Naive thymus-derived CD4-positive, alpha-beta T cell (primary cell): ENCODE measurements at regions not wholly inside any gene's neighbourhood (a gene's known extent, or its start where the extent isn't known, plus 50 kb on each side); places are given as distances from the start of the nearest gene placed in this dataset.

ENCODE experiments used
- ATAC-seq: fragments of 150-1000 bp; cut with Tn5 transposase; 2 replicates; pipeline ENCODE4 v1.10.0; 2021; ENCODE audit warnings: mild to moderate bottlenecking, moderate library complexity
- CTCF ChIA-PET: fragments of 350-600 bp; sonication (Branson Sonifier 250); formaldehyde crosslinking; loops from one replicate; lab custom pipeline; 2021; ENCODE audit warnings: antibody characterized with exemption; lab: Charles Lee
- POLR2A ChIA-PET: fragments of 350-600 bp; sonication (Branson Sonifier 250); formaldehyde crosslinking; loops from one replicate; lab custom pipeline; 2021; ENCODE audit warnings: antibody characterized with exemption, inconsistent platforms; lab: Charles Lee
- DNase-seq, 9 donors: peaks; one replicate each; pipeline versions ENCODE4 v3.0.0 to v3.0.0-alpha.2; 2020 to 2022; ENCODE audit warnings: mixed read lengths in 1 of 9
- H3K27ac ChIP-seq: one replicate; pipeline ENCODE4 v1.7.0; 2013; ENCODE audit warnings: mild to moderate bottlenecking, low read depth, low read length, moderate library complexity
- H3K27me3 ChIP-seq, 2 donors: one replicate each; pipeline ENCODE4 v1.7.0; 2013; ENCODE audit warnings: low read length in 2 of 2, mild to moderate bottlenecking in 2 of 2, moderate library complexity in 2 of 2; ENCODE audit not compliant: control insufficient read depth in 2 of 2, insufficient read depth in 2 of 2
- H3K36me3 ChIP-seq, 3 experiments: 1 replicate in 2 of 3; 2 replicates in 1 of 3; pipeline ENCODE4 v1.7.0; 2013; ENCODE audit warnings: low read length in 3 of 3, mild to moderate bottlenecking in 3 of 3, moderate library complexity in 1 of 3; ENCODE audit not compliant: insufficient read depth in 3 of 3, control insufficient read depth in 2 of 3
- H3K4me1 ChIP-seq, 2 donors: one replicate each; pipeline ENCODE4 v1.7.0; 2013; ENCODE audit warnings: low read length in 2 of 2, mild to moderate bottlenecking in 2 of 2, moderate library complexity in 1 of 2; ENCODE audit not compliant: control insufficient read depth in 2 of 2, insufficient read depth in 2 of 2
- H3K4me3 ChIP-seq: 2 replicates; pipeline ENCODE4 v1.7.0; 2013; ENCODE audit warnings: mild to moderate bottlenecking, low read length
- H3K9me3 ChIP-seq, 3 experiments: 1 replicate in 2 of 3; 2 replicates in 1 of 3; pipeline ENCODE4 v1.7.0; 2013; ENCODE audit warnings: low read length in 3 of 3; ENCODE audit not compliant: control insufficient read depth in 2 of 3
- H3K27ac Mint-ChIP-seq, 9 donors: one replicate each; pipeline ENCODE4 v1.8.0; 2020 to 2022; ENCODE audit warnings: mixed read lengths in 9 of 9, mild to moderate bottlenecking in 8 of 9, moderate library complexity in 5 of 9, inconsistent platforms in 2 of 9
- H3K27me3 Mint-ChIP-seq, 5 donors: one replicate each; pipeline ENCODE4 v1.8.0; 2021 to 2022; ENCODE audit warnings: mixed read lengths in 5 of 5, mild to moderate bottlenecking in 1 of 5
- H3K36me3 Mint-ChIP-seq, 5 donors: one replicate each; pipeline ENCODE4 v1.8.0; 2020 to 2022; ENCODE audit warnings: mixed read lengths in 5 of 5, mild to moderate bottlenecking in 3 of 5, inconsistent platforms in 1 of 5
- H3K4me1 Mint-ChIP-seq, 7 donors: one replicate each; pipeline ENCODE4 v1.8.0; 2020 to 2022; ENCODE audit warnings: mixed read lengths in 7 of 7, mild to moderate bottlenecking in 3 of 7, inconsistent platforms in 1 of 7
- H3K4me3 Mint-ChIP-seq, 10 donors: one replicate each; pipeline ENCODE4 v1.8.0; 2020 to 2022; ENCODE audit warnings: mild to moderate bottlenecking in 10 of 10, mixed read lengths in 10 of 10, moderate library complexity in 6 of 10, inconsistent platforms in 2 of 10
- H3K9me3 Mint-ChIP-seq, 11 donors: one replicate each; pipeline ENCODE4 v1.8.0; 2020 to 2022; ENCODE audit warnings: mixed read lengths in 11 of 11, mild to moderate bottlenecking in 4 of 11, inconsistent platforms in 1 of 11, moderate library complexity in 1 of 11
- intact Hi-C, 2 donors: fragments of 100-400 bp; cut with micrococcal nuclease; formaldehyde crosslinking; loops; one replicate each; pipeline ENCODE4 v1.15.1; 2023

GRCh38 chr5:169512385-169512784, 71.2 kb upstream of the SPDL1 start:
- no peak for ATAC-seq
- no peaks in the 10 kb centered on the region for H3K27me3 ChIP-seq
- H3K4me1 ChIP-seq: no peaks in the 10 kb centered on the region
- ChIA-PET POLR2A (no interaction called here), CTCF (no interaction called here)
- intact Hi-C loops: no loop called here
- H3K27ac Mint-ChIP-seq: no peak overlapping the region
- no peak overlapping the region for H3K27ac ChIP-seq
- H3K27me3 Mint-ChIP-seq: peaks cover 0 to 17% (median 4%) of the 10 kb centered on the region in 5 donors
- H3K4me3 ChIP-seq: no peak overlapping the region
- H3K4me1 Mint-ChIP-seq: no peaks in the 10 kb centered on the region
- H3K36me3 ChIP-seq: no peaks in the 10 kb centered on the region
- no peak for DNase-seq
- no peaks in the 10 kb centered on the region for H3K9me3 ChIP-seq
- H3K36me3 Mint-ChIP-seq: no peaks in the 10 kb centered on the region
- H3K4me3 Mint-ChIP-seq: no peak overlapping the region
- peaks cover 0 to 5% (median 0%) of the 10 kb centered on the region in 11 donors for H3K9me3 Mint-ChIP-seq

GRCh38 chr5:169511708-169512107, 71.9 kb upstream of the SPDL1 start:
- no peaks in the 10 kb centered on the region for H3K9me3 ChIP-seq
- H3K27ac ChIP-seq: no peak overlapping the region
- ChIA-PET POLR2A (no interaction called here), CTCF (no interaction called here)
- H3K27me3 ChIP-seq: no peaks in the 10 kb centered on the region
- Mint-ChIP-seq H3K4me1 (no peaks in the 10 kb centered on the region), H3K9me3 (peaks cover 0 to 4% (median 0%) of the 10 kb centered on the region in 11 donors), H3K36me3 (no peaks in the 10 kb centered on the region), H3K27me3 (peaks cover 0 to 16% (median 4%) of the 10 kb centered on the region in 5 donors), H3K27ac (no peak overlapping the region), H3K4me3 (no peak overlapping the region)
- H3K4me1 ChIP-seq: no peaks in the 10 kb centered on the region
- ATAC-seq (no peak), DNase-seq (no peak)
- no peak overlapping the region for H3K4me3 ChIP-seq
- intact Hi-C loops: no loop called here
- no peaks in the 10 kb centered on the region for H3K36me3 ChIP-seq

DNA sequence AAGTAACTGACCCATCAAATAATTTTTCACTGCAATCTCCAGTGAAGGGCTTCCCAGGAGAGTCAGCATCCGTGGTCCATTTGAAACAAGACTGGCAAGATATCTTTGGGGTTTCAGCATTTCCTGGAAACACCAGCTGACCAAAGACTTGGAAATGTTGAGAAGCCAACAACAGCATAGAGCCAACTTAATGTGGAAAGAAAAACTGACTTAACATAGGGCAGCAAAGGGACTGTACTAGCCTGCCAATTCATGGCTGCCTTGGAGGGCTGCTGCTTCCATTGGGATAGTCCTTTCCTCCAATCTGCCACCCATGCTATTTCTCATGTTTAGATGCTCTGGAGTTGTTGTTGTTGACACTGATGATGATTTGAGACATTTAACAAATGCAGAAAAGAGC, 76.5 kb upstream of the SPDL1 start:
- ATAC-seq (no peak), DNase-seq (no peak)
- POLR2A ChIA-PET: no interaction called here
- Histone ChIP-seq H3K36me3 (no peaks in the 10 kb centered on the region), H3K9me3 (no peaks in the 10 kb centered on the region), H3K27ac (no peak overlapping the region), H3K4me3 (no peak overlapping the region), H3K4me1 (no peaks in the 10 kb centered on the region), H3K27me3 (no peaks in the 10 kb centered on the region)
- intact Hi-C loops: no loop called here
- Mint-ChIP-seq H3K4me3 (no peak overlapping the region), H3K27me3 (peaks cover 5 to 27% (median 15%) of the 10 kb centered on the region in 5 donors), H3K4me1 (no peaks in the 10 kb centered on the region), H3K36me3 (no peaks in the 10 kb centered on the region), H3K9me3 (peaks cover 0 to 2% (median 0%) of the 10 kb centered on the region in 11 donors), H3K27ac (no peak overlapping the region)
- CTCF ChIA-PET: no interaction called here

DNA sequence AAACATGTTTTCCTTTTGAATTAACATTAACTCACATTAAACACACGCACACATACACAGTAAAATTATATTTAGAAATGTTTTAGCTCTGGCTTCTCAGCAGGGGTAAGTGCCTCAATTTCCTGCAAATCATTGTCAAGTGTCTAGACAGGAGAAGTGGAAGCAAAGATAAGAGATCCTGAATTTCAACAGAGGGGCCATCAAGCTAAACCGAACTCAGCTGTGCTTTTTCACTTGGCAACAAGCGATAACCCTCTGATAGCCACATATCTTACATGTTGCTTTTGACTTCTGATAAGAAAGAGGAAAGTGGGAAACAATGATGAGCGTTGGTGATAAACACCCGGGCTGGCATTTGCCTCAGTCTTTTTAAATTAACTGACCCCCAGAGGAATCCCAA, 79.7 kb upstream of the SPDL1 start:
- H3K9me3 Mint-ChIP-seq: peaks cover 0 to 2% (median 0%) of the 10 kb centered on the region in 11 donors
- ChIA-PET POLR2A (no interaction called here), CTCF (no interaction called here)
- DNase-seq (no peak), ATAC-seq (no peak)
- H3K27ac Mint-ChIP-seq: no peak overlapping the region
- intact Hi-C loops: no loop called here
- no peaks in the 10 kb centered on the region for H3K9me3 ChIP-seq
- H3K4me3 Mint-ChIP-seq: no peak overlapping the region
- no peaks in the 10 kb centered on the region for H3K4me1 Mint-ChIP-seq
- H3K4me3 ChIP-seq: no peak overlapping the region
- H3K27ac ChIP-seq: no peak overlapping the region
- H3K36me3 Mint-ChIP-seq: no peaks in the 10 kb centered on the region
- no peaks in the 10 kb centered on the region for H3K36me3 ChIP-seq
- no peaks in the 10 kb centered on the region for H3K4me1 ChIP-seq
- H3K27me3 ChIP-seq: no peaks in the 10 kb centered on the region
- H3K27me3 Mint-ChIP-seq: peaks cover 5 to 25% (median 14%) of the 10 kb centered on the region in 5 donors

DNA sequence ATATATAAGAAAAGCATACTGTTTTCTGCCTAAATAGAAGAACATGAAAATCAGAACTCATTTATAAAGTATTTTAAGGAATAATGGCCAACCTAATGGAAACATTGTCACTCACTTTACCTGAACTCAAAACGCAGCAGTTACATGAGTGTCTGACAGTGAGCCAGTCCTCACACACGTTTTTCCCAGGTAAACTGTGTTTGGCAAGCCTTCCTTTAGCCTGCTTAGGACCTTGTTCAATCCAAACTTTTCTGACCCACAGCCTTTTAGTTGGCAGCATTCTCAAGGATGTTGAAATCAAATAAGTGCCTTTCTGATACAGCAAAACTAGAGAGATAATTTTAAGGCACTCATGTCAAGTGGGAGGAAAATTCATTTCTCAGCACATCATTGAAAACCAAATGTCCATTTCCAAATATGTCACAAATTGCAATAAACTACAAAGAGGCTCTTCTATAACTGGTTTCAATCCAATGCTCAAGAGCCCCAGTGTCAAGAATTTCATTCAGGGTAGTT, 83.5 kb upstream of the SPDL1 start:
- POLR2A ChIA-PET: no interaction called here
- Histone ChIP-seq H3K27me3 (no peaks in the 10 kb centered on the region), H3K36me3 (no peaks in the 10 kb centered on the region), H3K4me3 (no peak overlapping the region), H3K9me3 (no peaks in the 10 kb centered on the region), H3K27ac (no peak overlapping the region), H3K4me1 (no peaks in the 10 kb centered on the region)
- Mint-ChIP-seq H3K27me3 (peaks cover 10 to 34% (median 15%) of the 10 kb centered on the region in 5 donors), H3K27ac (no peak overlapping the region), H3K36me3 (no peaks in the 10 kb centered on the region), H3K4me1 (no peaks in the 10 kb centered on the region), H3K9me3 (no peaks in the 10 kb centered on the region), H3K4me3 (no peak overlapping the region)
- ATAC-seq (no peak), DNase-seq (no peak)
- intact Hi-C loops: no loop called here
- CTCF ChIA-PET: no interaction called here

- H3K36me3 ChIP-seq: no peaks in the 10 kb centered on the region
- intact Hi-C loops: no loop called here
- no peak for ATAC-seq
- ChIA-PET POLR2A (no interaction called here), CTCF (no interaction called here)
- H3K27me3 ChIP-seq: no peaks in the 10 kb centered on the region
- Mint-ChIP-seq H3K27ac (no peak overlapping the region), H3K4me1 (no peaks in the 10 kb centered on the region), H3K4me3 (no peak overlapping the region), H3K9me3 (peaks cover 0 to 7% (median 0%) of the 10 kb centered on the region in 11 donors), H3K27me3 (peaks cover 0 to 19% (median 12%) of the 10 kb centered on the region in 5 donors), H3K36me3 (no peaks in the 10 kb centered on the region)
- DNase-seq: no peak
- no peak overlapping the region for H3K27ac ChIP-seq
- H3K4me3 ChIP-seq: no peak overlapping the region
- H3K9me3 ChIP-seq: no peaks in the 10 kb centered on the region
- H3K4me1 ChIP-seq: no peaks in the 10 kb centered on the region
These were observed 86.7 kb upstream of the SPDL1 start for GRCh38 chr5:169496878-169497277.

GRCh38 chr5:169494941-169495548, 88.5 kb upstream of the SPDL1 start:
- peaks cover 2 to 26% (median 14%) of the 10 kb centered on the region in 5 donors for H3K27me3 Mint-ChIP-seq
- no peaks in the 10 kb centered on the region for H3K27me3 ChIP-seq
- intact Hi-C loops: no loop called here
- no peak for DNase-seq
- no peaks in the 10 kb centered on the region for H3K36me3 ChIP-seq
- H3K4me3 ChIP-seq: no peak overlapping the region
- H3K4me1 ChIP-seq: no peaks in the 10 kb centered on the region
- CTCF ChIA-PET: no interaction called here
- H3K9me3 ChIP-seq: no peaks in the 10 kb centered on the region
- ATAC-seq: no peak
- H3K36me3 Mint-ChIP-seq: no peaks in the 10 kb centered on the region
- POLR2A ChIA-PET: no interaction called here
- no peak overlapping the region for H3K4me3 Mint-ChIP-seq
- no peak overlapping the region for H3K27ac ChIP-seq
- H3K9me3 Mint-ChIP-seq: peaks cover 0 to 8% (median 0%) of the 10 kb centered on the region in 11 donors
- no peaks in the 10 kb centered on the region for H3K4me1 Mint-ChIP-seq
- H3K27ac Mint-ChIP-seq: no peak overlapping the region
